ENCODE measurements at regions not wholly inside any gene's neighbourhood (a gene's known extent, or its start where the extent isn't known, plus 50 kb on each side); places are given as distances from the start of the nearest gene placed in this dataset.

GRCh38 chr13:86572115-86572514 is 772.9 kb upstream of the SLITRK6 start:
- intact Hi-C loops (cut with DNase I) = no loop called here
- Histone ChIP-seq H3K4me3 (no peak overlapping the region), H3K27me3 (no peaks in the 10 kb centered on the region), H3K27ac (no peak overlapping the region), H3K36me3 (no peaks in the 10 kb centered on the region), H3K4me1 (no peaks in the 10 kb centered on the region), H3K9me3 (no peaks in the 10 kb centered on the region)
- FAIRE-seq = no peak
- no peak for ATAC-seq
- TF ChIP-seq CTCF (IDR thresholded peaks at IDR 0.05) = no peak
- DNase-seq = no peak
- 31 to 40% methylated on average over 2 of the region's 2 CpGs for WGBS, 2 donors

- ATAC-seq (no peak), DNase-seq (no peak), FAIRE-seq (no peak)
- Histone ChIP-seq H3K36me3 (no peaks in the 10 kb centered on the region), H3K4me3 (no peak overlapping the region), H3K9me3 (no peaks in the 10 kb centered on the region), H3K4me1 (no peaks in the 10 kb centered on the region), H3K27me3 (no peaks in the 10 kb centered on the region), H3K27ac (no peak overlapping the region)
- intact Hi-C loops (cut with DNase I) = no loop called here
- TF ChIP-seq CTCF (IDR thresholded peaks at IDR 0.05) = no peak
- 67 to 69% methylated on average over 3 of the region's 3 CpGs for WGBS, 2 donors
These were observed 780.4 kb upstream of the SLITRK6 start for GRCh38 chr13:86579662-86580061.

DNA sequence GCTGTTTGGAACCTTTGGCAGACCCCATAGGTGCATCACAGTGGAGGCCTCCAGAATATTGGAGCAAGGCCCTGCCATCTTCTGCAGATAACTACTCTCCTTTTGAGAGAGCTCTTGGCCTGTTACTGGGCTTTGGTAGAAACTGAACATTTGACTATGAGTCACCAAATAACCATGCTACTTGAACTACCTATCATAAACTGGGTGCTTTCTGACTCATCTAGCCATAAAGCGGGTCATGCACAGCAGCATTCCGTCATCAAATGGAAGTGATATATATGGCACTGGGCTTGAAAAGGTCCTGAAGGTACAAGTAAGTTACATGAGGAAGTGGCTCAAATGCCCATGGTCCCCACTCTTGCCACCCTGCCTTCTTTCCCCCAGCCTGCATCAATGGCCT is 782.5 kb upstream of the SLITRK6 start:
- no peak for TF ChIP-seq CTCF (IDR thresholded peaks at IDR 0.05)
- H3K27ac ChIP-seq = no peak overlapping the region
- ATAC-seq = no peak
- 88 to 100% methylated on average over 2 of the region's 2 CpGs for WGBS, 2 donors
- no peaks in the 10 kb centered on the region for H3K27me3 ChIP-seq
- no peak overlapping the region for H3K4me3 ChIP-seq
- no peaks in the 10 kb centered on the region for H3K9me3 ChIP-seq
- intact Hi-C loops (cut with DNase I) = no loop called here
- no peak for FAIRE-seq
- no peaks in the 10 kb centered on the region for H3K4me1 ChIP-seq
- no peaks in the 10 kb centered on the region for H3K36me3 ChIP-seq
- no peak for DNase-seq

- FAIRE-seq (no peak), ATAC-seq (no peak), DNase-seq (no peak)
- no peaks in the 10 kb centered on the region for H3K4me1 ChIP-seq
- 73 to 78% methylated on average over 7 of the region's 7 CpGs for WGBS, 2 donors
- H3K9me3 ChIP-seq = no peaks in the 10 kb centered on the region
- H3K27me3 ChIP-seq = no peaks in the 10 kb centered on the region
- H3K27ac ChIP-seq = no peak overlapping the region
- no peaks in the 10 kb centered on the region for H3K36me3 ChIP-seq
- no peak for TF ChIP-seq CTCF (IDR thresholded peaks at IDR 0.05)
- H3K4me3 ChIP-seq = no peak overlapping the region
- intact Hi-C loops (cut with DNase I) = no loop called here
These were observed 785.1 kb upstream of the SLITRK6 start for GRCh38 chr13:86584301-86584700.

DNA sequence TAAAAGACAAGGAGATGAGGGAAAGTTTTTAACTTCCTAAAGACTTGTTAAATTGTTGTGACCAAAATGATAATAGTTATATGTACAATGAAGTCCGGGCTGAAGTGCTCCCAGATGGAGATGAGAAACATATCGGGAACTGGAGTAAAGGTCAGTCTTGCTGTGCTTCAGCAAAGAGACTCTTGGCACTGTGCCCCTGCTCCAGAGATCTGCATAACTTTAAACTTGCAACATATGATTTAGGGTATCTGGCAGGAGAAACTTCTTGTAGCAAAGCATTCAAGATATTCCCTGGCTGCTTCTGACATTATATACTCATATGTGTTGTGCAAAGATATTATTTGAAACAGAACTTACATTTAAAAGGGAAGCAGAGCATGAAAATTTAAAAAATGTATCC is 786.6 kb upstream of the SLITRK6 start:
- Histone ChIP-seq H3K9me3 (no peaks in the 10 kb centered on the region), H3K4me3 (no peak overlapping the region), H3K27me3 (no peaks in the 10 kb centered on the region), H3K36me3 (no peaks in the 10 kb centered on the region), H3K27ac (no peak overlapping the region), H3K4me1 (no peaks in the 10 kb centered on the region)
- 6 to 16% methylated on average over 2 of the region's 2 CpGs for WGBS, 2 donors
- DNase-seq = peak in 3 of 6 donors; percentile 14 to 29 (median 20)
- no peak for TF ChIP-seq CTCF (IDR thresholded peaks at IDR 0.05)
- intact Hi-C loops (cut with DNase I) = no loop called here
- ATAC-seq = no peak
- FAIRE-seq = no peak
